Sciatic nerve (tissue), 2 donors: ENCODE measurements at regions not wholly inside any gene's neighbourhood (a gene's known extent, or its start where the extent isn't known, plus 50 kb on each side); places are given as distances from the start of the nearest gene placed in this dataset.
"Not testable (repeated sequence)": the region's sequence is repeated elsewhere in the genome, so short reads cannot be mapped to it uniquely, and the experiment has no call there.

Experiments used
- ATAC-seq: fragments of 200-7000 bp; cut with Tn5 transposase; one replicate; pipeline ENCODE4 v1.9.1; 2020; ENCODE audit warnings: mild to moderate bottlenecking, moderate library complexity
- DNase-seq: peaks from one replicate; pipeline ENCODE4 v3.0.0-alpha.2; 2020; ENCODE audit warnings: low spot score
- intact Hi-C: fragments of 100-400 bp; cut with DNase I; formaldehyde crosslinking; loops from one replicate; pipeline ENCODE4 v1.14.2; 2022
- donor health status: DM: no; HTN: no; CAD: no.
- donor health status: DM: no; HTN: no; CAD: no.

DNA sequence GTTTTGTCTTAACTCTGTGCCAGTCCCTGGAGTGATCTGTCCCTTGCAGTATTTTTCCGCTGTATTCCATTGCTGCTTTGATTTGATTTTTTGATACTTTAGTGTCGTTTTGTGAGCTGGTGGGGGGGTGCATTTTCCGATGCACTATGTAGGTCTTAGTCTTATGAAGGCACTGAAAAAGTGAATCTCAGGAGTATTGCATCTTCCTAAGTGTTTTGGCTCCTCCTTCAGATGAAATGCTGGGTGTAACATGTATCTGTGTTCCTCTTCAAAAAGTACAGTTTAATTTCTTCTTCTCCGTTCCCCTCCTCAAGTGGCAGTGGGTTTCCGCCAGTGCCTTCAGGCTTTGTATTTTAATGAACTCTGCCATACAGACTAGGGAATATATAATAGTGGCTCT, 580.7 kb upstream of the GJE1 start:
- DNase-seq (no peak), ATAC-seq (no peak)
- intact Hi-C loops, result no loop called here

DNA sequence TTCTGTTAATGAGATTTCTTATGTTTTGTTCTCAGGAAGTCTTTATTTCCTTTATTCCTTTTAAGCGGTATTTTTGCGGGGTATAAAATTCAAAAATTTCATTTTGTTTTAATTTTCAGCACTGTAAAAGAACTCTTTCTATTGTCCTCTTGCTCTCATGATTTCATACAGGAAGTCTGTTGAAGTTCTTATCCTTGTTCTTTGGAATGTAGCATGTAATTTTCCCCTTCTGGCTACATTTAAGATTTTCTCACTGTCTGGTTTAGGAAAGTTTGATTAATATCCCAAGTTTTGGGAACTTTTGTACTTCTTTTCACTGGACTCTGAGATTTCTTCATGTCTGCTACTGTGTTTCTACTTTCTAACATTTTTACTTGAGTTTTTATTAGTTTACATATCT, 581.4 kb upstream of the GJE1 start:
- DNase-seq (no peak), ATAC-seq (no peak)
- intact Hi-C loops, result no loop called here

DNA sequence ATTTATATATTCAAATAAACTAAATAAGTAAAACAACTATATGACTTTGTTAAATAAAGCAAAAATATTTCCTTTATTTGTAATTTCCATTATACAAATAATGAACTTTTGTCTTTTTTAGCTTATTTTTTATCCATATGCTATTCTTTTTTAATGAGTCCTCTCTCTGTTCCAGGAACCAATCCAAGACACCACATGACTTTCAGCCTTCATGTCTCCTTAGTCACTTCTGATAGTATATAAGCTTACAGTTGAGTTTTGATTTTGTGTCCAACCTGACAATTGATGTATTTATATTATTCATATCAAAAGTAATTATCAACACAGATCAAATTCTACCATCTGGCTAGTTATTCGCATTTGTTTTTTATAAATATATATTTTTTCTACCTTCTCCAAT, 582.3 kb upstream of the GJE1 start:
- intact Hi-C loops, result no loop called here
- ATAC-seq (no peak), DNase-seq (no peak)

DNA sequence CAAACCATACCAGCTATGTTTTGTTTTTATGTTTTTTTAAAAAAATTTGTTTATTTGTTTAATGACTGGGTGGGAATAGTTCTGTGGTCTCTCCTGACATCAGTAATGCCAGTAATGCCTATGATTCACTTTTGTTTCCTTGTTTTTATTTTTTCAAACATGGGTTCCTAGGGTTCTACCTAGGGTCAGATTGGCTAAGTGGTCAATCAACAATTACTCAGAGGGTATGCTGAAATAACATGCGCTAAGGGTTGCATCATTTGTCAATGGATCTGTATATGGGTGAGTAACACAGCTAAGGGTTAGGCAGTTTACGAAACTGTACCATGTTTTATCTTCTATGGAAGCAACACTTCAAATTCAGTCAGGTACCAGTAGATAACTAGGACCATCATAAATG, 583.8 kb upstream of the GJE1 start:
- DNase-seq (no peak), ATAC-seq (no peak)
- intact Hi-C loops, result no loop called here

DNA sequence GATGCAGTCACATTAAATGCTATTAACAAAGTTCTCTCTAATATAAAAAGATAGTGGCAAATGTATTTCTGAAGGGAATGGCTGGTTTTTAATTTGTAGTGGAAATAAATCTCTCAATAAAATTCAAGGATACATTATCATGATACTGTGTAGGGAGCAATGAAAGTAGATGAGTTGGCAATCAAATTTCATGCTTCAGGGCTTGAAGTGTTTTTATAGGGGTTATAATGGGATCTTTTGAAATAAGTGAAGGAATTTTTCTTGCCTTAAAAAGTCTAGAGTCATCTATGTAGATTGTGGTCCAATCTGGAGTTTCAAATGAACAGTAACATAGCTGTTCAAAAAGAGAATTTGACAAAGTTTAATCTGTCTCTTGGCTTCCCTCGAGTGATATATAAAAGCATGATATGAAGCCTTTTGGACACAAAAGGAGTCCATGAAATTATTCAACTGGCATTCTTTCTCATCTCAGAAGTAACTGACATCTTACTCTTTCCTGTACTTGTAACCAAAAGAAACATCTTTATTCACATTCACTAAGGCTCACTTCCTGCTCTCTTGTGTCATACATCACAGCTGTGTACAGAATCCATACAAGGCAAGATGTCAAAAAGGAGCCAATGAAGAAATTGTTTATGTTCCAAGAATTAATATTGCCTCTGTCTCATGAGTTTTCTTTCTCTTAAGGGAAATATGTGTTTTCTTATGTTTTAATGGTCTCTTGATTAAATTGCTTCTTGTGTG, 591.0 kb upstream of the GJE1 start:
- ATAC-seq, result no peak
- intact Hi-C loops, result no loop called here

DNA sequence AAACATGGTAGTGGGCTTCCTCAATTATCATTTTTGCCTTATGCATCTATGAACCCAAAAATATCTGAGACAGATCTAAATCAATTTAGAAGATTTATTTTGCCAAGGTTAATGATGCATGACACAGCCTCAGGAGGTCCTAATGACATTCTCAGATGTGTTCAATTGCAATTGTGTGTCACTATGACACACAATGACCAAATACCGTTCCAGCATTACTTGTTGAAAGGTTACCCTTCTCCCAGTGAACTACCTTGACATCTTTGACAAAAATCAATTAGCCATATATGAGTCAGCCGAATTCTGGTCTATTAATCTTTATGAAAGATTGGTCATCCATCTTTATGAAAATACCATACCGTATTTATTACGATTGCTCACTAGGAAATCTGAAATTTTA, 592.5 kb upstream of the GJE1 start:
- DNase-seq (no peak), ATAC-seq (no peak)
- intact Hi-C loops, result no loop called here

More for the DNA sequence above, 591.0 kb upstream of the GJE1 start:
- no peak for DNase-seq

DNA sequence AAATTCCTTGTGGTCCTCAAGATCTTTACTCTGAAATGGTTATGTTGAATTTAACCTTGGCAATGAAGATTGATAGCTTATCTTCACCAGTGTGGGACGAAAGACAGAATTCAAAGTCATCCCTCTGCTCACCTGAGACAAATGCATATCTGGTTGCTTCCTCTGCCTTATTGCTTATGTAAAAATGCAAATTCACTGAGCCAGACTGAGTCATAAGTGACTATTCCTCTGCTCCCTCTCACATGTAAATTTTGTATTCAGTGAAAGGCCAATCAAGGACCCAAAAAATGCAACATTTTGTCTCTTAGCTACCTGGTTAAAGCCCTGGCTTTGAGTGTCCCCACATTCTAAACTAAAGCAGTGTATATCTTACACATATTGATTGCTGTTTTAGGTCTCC, 593.1 kb upstream of the GJE1 start:
- ATAC-seq, result no peak
- DNase-seq, result no peak
- intact Hi-C loops, result no loop called here

DNA sequence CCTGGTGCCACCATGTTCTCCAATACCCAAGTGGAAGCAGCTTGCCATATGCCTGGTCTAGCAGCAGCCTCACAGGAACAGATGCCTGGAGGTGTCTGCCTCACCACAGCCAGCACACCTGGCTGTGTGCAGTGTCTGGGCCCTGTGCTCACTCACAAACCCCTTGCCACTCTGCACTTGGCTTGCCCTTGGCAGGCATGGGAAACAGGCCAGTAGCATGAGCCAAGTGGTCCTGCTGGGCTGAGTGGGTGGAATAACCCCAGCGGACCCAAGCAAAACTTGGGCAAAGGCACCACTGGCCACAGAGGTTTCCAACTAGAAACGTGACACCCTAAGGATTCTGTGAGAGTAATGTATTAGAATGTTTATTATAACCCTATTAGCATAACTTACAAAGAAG, 600.5 kb upstream of the GJE1 start:
- DNase-seq (no peak), ATAC-seq (no peak)
- intact Hi-C loops, result no loop called here

DNA sequence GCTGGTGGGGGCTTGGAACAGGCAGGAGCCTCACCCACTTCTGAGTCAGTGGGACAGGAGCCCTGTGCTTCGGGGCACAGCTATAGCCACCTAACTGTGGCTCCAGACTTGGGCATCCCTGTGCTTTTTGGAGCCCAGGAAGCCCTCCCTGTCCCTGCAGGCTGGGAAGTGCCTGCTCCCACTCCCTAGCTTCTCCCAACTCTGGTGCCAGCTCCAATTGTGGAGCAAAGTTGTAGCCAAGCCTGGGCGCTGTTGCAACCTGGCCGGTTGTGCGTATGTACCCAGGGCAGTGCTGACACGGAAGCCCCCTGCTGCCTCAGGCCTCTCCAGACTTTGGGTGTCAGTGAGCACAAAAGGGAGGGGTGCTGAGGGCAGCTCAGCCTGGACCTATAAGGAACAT, 601.7 kb upstream of the GJE1 start:
- intact Hi-C loops, result no loop called here

DNA sequence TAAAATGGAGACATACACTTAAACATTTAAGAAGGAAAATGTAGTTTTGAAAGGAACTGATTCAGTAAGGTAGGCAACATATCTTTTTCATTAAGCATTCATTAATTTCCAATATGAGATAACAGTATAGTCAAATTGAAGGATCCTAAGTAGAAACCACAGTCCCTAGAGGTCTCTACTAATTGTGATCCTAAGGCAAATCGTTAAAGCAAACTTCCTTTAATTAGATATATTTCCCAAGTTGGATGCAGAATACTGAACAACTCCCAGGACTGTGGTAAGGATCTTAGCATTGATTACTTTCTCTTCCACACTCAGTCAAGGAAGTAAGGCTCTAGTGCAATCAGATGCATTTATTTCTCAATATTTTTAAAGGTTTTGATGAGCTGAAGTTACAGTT, 604.1 kb upstream of the GJE1 start:
- DNase-seq (no peak), ATAC-seq (no peak)
- intact Hi-C loops, result no loop called here

More for the DNA sequence above, 601.7 kb upstream of the GJE1 start:
- ATAC-seq (no peak), DNase-seq (no peak)

DNA sequence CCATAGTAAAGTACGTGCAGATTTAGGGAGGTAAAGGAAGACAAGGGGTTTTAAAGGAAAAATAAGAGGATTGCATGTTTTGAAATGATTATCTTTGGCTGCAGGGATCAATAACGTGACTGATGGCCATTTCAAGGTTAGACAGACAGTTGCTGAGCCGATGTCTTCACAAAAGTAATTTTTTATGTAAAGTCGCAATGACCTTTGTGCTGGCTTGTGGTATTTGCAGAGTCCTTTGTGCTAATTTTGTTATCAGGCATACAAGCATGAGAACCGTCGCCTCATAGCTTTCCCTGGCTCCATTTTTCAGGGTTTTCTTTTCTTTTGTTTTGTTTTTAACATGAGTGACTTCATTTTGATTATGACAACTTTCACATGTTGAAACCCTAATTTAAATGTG, 605.7 kb upstream of the GJE1 start:
- intact Hi-C loops, result no loop called here
- no peak for ATAC-seq
- DNase-seq, result no peak

DNA sequence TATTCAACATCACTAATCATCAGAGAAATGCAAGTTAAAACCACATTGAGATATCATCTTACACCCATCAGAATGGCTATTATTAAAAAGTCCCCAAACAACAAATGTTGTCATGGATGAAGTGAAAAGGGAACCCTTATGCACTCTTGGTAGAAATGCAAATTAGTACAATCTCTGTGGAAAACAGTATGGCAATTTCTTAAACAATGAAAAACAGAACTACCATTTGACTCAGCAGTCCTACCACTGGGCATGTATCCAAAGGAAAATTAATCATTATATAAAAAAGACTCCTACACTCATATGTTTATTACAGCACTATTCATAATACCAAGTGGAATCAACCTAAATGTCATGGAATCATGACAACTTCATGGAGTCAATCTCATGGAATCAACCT, 611.3 kb upstream of the GJE1 start:
- intact Hi-C loops, result no loop called here
- no peak for ATAC-seq
- DNase-seq, result no peak

DNA sequence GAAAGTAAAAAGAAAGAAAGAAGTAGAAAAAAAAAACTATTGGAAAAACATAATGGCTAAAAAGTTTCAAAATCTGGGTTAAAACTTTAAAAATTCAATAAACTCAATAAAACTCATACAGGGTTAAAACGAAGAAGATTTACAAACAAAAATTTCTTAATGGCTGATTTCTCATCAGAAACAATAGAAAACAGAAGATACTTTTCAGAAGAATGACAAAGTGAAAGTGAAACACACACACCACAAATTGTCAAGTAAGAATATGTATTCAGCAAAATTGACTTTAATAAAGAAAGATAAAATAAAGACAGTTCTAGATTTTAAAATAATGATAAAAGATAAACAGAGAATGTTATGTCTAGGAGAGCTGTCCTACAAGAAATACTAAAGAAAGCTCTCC, 618.9 kb upstream of the GJE1 start:
- DNase-seq (no peak), ATAC-seq (no peak)
- intact Hi-C loops, result no loop called here

DNA sequence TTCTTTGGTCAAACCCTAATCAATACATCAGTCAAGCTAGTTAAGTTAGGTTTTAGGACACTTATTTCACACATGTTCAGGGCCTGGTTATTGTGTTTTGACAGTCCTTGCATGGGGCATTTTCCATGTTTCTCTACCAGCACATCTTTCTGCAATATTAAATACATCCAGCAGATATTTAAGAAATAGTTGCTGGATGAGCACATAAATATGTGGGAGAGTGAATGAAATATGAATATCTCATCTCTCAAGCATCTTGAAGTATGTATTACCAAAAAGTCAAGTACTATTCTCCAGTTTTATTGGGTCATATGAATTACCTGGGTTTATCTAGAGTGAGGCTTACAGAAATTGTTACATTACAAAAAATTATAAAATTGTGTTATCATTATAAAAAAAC, 621.9 kb upstream of the GJE1 start:
- DNase-seq (no peak), ATAC-seq (no peak)
- intact Hi-C loops, result no loop called here

DNA sequence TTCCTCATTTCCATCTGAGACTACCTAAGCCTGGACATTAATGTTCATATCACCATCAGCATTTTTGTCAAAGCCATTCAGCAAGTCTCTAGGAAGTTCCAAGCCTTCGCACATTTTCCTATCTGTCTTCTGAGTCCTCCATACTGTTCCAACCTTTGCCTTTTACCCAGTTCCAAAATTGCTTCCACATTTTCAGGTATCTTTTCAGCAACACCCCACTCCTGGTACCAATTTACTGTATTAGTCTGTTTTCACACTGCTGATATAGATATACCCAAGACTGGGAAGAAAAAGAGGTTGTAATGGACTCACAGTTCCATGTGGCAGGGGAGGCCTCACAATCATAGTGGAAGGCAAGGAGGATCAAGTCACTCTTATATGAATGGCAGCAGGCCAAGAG, 626.7 kb upstream of the GJE1 start:
- ATAC-seq, intact Hi-C loops, DNase-seq: not testable (repeated sequence)

DNA sequence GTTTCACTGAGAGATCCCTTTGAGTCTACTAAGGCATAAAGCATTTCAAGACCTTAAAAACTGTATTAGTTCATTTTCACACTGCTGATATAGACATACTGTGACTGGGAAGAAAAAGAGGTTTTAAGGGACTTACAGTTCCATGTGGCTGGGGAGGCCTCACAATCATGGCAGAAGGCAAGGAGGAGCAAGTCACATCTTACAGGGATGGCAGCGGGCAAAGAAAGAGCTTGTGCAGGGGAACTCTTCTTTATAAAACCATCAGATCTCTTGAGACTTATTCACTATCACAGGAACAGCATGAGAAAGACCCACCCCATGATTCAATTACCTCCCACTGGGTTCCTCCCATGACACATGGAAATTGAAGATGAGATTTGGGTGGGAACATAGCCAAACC, 628.4 kb upstream of the GJE1 start:
- DNase-seq, ATAC-seq, intact Hi-C loops: not testable (repeated sequence)

DNA sequence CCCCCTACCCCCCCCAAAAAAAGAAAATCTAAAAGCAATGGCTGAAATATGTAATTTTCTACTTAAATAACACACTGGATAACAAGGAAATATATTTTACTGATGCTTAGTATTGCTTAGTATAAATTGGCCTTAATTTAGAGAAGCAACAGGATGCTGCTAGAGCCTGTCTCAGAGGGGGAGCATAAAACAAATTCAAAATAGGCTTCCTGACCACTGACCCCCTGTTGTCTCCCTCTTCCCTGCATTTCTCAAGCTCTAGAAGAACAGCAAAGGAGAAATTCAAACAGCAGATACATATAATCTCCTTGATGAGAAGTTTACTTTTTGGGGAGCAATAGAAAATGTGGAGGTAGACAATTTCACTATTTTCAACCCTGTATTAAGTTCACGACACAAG, 631.1 kb upstream of the GJE1 start:
- intact Hi-C loops, result no loop called here
- no peak for ATAC-seq
- no peak for DNase-seq

DNA sequence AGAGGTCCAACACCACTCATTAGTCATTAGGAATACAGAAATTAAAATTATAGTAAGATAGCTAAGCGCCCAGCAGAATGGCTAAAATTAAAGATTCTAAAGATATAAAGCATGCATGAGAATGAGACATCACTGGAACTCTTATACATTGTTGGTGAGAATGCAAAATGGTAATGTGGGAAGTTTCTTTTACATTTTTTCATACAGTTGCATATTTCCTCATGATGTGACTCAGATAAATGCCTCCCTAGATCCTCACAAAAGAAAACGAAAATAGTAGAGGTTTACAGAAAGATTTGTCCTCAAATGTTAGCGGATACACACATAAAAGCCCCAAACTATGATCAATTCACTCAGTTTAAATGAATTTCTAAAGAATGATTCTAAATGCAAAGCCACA, 633.7 kb upstream of the GJE1 start:
- no peak for ATAC-seq
- intact Hi-C loops, result no loop called here
- no peak for DNase-seq

DNA sequence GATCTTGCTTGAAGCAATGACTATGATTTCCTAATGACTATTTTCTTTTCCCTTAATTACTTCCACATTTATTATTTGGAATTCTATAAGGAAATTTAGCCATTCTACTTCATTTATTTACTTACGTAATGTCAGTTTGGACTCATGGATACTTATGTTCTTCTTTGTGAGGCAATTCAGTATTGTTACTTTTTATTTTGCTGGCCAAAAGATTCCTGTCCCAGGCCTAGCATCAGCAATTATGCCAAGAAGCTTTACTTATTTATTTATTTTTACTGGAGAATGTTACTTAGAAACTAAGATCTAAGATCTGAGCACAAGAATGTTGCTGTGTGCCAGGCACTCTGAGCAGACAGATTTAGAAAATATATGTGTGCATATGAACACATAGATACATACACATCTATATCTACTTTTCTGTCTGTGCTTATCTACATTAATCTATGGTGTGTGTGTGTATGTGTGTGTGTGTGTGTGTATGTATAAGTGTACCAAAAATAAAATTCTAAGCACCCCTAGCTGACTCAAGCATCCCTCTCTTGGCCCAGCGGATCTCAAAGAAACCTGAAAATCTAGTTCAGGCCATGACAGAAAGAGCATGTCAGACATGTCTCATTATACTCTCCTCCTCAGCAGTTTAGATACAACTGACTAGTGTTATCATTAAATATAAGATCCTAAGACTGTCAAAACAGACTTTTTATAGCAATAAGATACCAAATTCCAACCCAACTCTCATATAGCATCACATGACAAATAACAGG, 640.0 kb upstream of the GJE1 start:
- DNase-seq (no peak), ATAC-seq (no peak)
- intact Hi-C loops, result no loop called here

DNA sequence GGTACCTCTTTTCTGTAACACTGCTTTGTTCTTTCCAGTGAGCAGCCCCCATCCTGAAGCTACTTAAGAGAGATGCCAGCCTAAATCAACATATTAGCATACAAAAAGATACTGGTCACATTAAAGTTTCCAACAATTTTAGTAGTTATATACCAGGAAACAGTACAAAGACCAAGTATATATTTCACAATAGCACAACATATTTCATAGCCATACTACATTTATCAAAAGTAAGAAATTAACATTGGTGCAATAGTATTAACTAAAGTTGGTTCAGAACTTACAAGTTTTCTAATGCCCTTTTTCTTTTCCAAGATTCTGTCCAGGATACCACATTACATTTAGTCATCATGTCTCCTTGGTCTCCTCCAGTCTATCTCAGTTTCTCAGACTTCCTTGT, 641.0 kb upstream of the GJE1 start:
- ATAC-seq, result no peak
- DNase-seq, result no peak
- intact Hi-C loops, result no loop called here

DNA sequence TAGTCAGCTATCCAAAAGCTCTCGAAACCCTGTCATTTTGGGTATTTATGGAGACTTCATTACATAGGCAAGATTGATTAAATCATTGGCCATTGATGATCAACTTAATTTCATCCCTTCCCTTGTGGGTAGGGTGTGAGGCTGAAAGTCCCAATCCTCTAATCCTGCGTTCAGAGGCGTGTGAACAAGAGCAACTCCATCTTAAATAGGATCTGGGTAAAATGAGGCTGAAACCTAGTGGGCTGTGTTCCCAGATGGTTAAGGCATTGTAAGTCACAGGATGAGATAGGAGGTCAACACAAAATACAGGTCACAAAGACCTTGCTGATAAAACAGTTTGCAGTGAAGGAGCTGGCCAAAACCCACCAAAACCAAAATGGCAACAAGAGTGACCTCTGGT, 641.7 kb upstream of the GJE1 start:
- ATAC-seq (no peak), DNase-seq (no peak)
- intact Hi-C loops, result no loop called here
